HepG2 (cell line): ENCODE measurements at regions not wholly inside any gene's neighbourhood (a gene's known extent, or its start where the extent isn't known, plus 50 kb on each side); places are given as distances from the start of the nearest gene placed in this dataset.

Experiments
- ATAC-seq: fragments of 200-7000 bp; cut with Tn5 transposase; 3 replicates; pipeline ENCODE4 v1.9.1; 2020; ENCODE audit warnings: mild to moderate bottlenecking, moderate library complexity
- BruUV-seq: library from RNA; stranded (reverse); fragments of 400-500 nt; replicated peaks from 2 replicates; lab custom pipeline; 2021; lab: Mats Ljungman, UMichigan
- CTCF ChIA-PET: fragments of 300-600 bp; formaldehyde crosslinking; extraction: SDS; loops from one replicate; lab custom pipeline; 2021; ENCODE audit warnings: low total read pairs, inconsistent platforms, low intra/inter-chr PET ratio; lab: Yijun Ruan, JAX
- POLR2A ChIA-PET: fragments of 350-600 bp; sonication (Branson Sonifier 250); formaldehyde crosslinking; loops from one replicate; lab custom pipeline; 2020; ENCODE audit warnings: antibody characterized with exemption, inconsistent platforms; lab: Yijun Ruan, JAX
- DNase-seq: peaks from one replicate; pipeline ENCODE4 v3.0.0-alpha.2; 2015; ENCODE audit warnings: low spot score
- FAIRE-seq: peaks from 3 replicates; lab custom pipeline; 2011; peaks lifted over from hg19 to GRCh38; lab: Jason Lieb, UNC
- H2AFZ ChIP-seq: one replicate; pipeline ENCODE4 v1.6.1; 2011; ENCODE audit warnings: low read length, inconsistent platforms
- H3K27ac ChIP-seq: fragments of 300-600 bp; 3 replicates; pipeline ENCODE4 v1.8.0; 2011; ENCODE audit warnings: mixed run types, mild to moderate bottlenecking, mixed read lengths, low read length, inconsistent platforms; ENCODE audit not compliant: insufficient read depth; ENCODE audit errors: extremely low read length
- H3K27me3 ChIP-seq, 2 experiments: fragments of 200-600 bp in 1 of 2; 2 replicates in 1 of 2; 3 replicates in 1 of 2; pipeline versions ENCODE4 v1.6.0 to v1.8.0; 2011; ENCODE audit warnings: low read length in 2 of 2, mild to moderate bottlenecking in 2 of 2, moderate library complexity in 2 of 2, inconsistent platforms in 1 of 2; ENCODE audit not compliant: insufficient read depth in 2 of 2, control insufficient read depth in 1 of 2
- H3K36me3 ChIP-seq, 2 experiments: fragments of 200-600 bp in 1 of 2; replicated peaks in 1 of 2; 2 replicates in 1 of 2; 3 replicates in 1 of 2; pipeline versions ENCODE4 v1.5.1 to v1.8.0; 2011; ENCODE audit warnings: low read length in 2 of 2, inconsistent platforms in 1 of 2; ENCODE audit not compliant: insufficient read depth in 2 of 2, control insufficient read depth in 1 of 2
- H3K4me1 ChIP-seq: 2 replicates; pipeline ENCODE4 v1.5.1; 2012; ENCODE audit warnings: low read length, inconsistent platforms; ENCODE audit not compliant: insufficient read depth
- H3K4me2 ChIP-seq: 2 replicates; pipeline ENCODE4 v1.6.0; 2011; ENCODE audit warnings: low read depth, low read length, inconsistent platforms
- H3K4me3 ChIP-seq, 3 experiments: fragments of 200-600 bp in 1 of 3; sonication (generic), shearing (Covaris generic) in 1 of 3; replicated peaks in 1 of 3; 2 replicates each; pipeline ENCODE4 v1.5.1; 2011 to 2016; ENCODE audit warnings: low read length in 3 of 3, inconsistent platforms in 2 of 3, low read depth in 2 of 3, mild to moderate bottlenecking in 2 of 3, control low read depth in 1 of 3, mixed read lengths in 1 of 3; ENCODE audit not compliant: insufficient read depth in 1 of 3
- H3K79me2 ChIP-seq: one replicate; pipeline ENCODE4 v1.6.1; 2011; ENCODE audit warnings: low read length, inconsistent platforms; ENCODE audit not compliant: insufficient read depth
- H3K9ac ChIP-seq: 2 replicates; pipeline ENCODE4 v1.6.0; 2011; ENCODE audit warnings: mild to moderate bottlenecking, low read depth, low read length, inconsistent platforms; ENCODE audit not compliant: insufficient read depth
- H3K9me3 ChIP-seq: 2 replicates; pipeline ENCODE4 v1.5.1; 2012; ENCODE audit warnings: mild to moderate bottlenecking, low read length
- H4K20me1 ChIP-seq: 2 replicates; pipeline ENCODE4 v1.6.0; 2011; ENCODE audit warnings: inconsistent platforms, mild to moderate bottlenecking, low read length, moderate library complexity; ENCODE audit not compliant: insufficient read depth
- ATAD3A ChIP-seq: sonication (generic); formaldehyde crosslinking; IDR thresholded peaks from 2 replicates; pipeline ENCODE4 v1.4.0; 2020; ENCODE audit warnings: missing genetic modification reagents
- CHD2 ChIP-seq: IDR thresholded peaks from 2 replicates; pipeline ENCODE4 v1.6.1; 2011; ENCODE audit warnings: low read depth, low read length, improper control_type of control experiment
- GATA4 ChIP-seq: sonication (generic); IDR thresholded peaks from 2 replicates; pipeline ENCODE4 v1.6.1; 2016; ENCODE audit warnings: antibody characterized with exemption, low read depth, borderline replicate concordance
- HOXA7 ChIP-seq: sonication (generic); formaldehyde crosslinking; IDR thresholded peaks from 2 replicates; pipeline ENCODE4 v1.8.1; 2022; ENCODE audit warnings: mild to moderate bottlenecking, missing genetic modification reagents, moderate library complexity
- MAFF ChIP-seq: IDR thresholded peaks from 2 replicates; pipeline ENCODE4 v1.6.1; 2011; ENCODE audit warnings: low read depth, low read length, improper control_type of control experiment
- PCBP2 ChIP-seq: fragments of 200-400 bp; formaldehyde crosslinking; optimal IDR thresholded peaks from 2 replicates; pipeline ENCODE3; 2018; ENCODE audit warnings: low read length, low read depth; ENCODE audit not compliant: poor library complexity, severe bottlenecking
- SRY ChIP-seq: sonication (generic); formaldehyde crosslinking; IDR thresholded peaks from 2 replicates; pipeline ENCODE4 v1.8.0; 2022; ENCODE audit warnings: mild to moderate bottlenecking, missing genetic modification reagents
- YEATS2 ChIP-seq: sonication (generic); formaldehyde crosslinking; IDR thresholded peaks from 2 replicates; pipeline ENCODE4 v1.4.0; 2020; ENCODE audit warnings: missing genetic modification reagents, borderline replicate concordance
- ZFP91 ChIP-seq: sonication (generic); formaldehyde crosslinking; IDR thresholded peaks from 2 replicates; pipeline ENCODE4 v1.9.0; 2022; ENCODE audit warnings: missing genetic modification reagents, mild to moderate bottlenecking, borderline replicate concordance
- ZHX1 ChIP-seq: sonication (generic); formaldehyde crosslinking; IDR thresholded peaks from 2 replicates; pipeline ENCODE4 v1.8.1; 2022; ENCODE audit warnings: low read depth, mild to moderate bottlenecking, missing genetic modification reagents
- ZMAT3 ChIP-seq: sonication (generic); formaldehyde crosslinking; conservative IDR thresholded peaks from 2 replicates; pipeline ENCODE4 v1.7.0; 2021; ENCODE audit warnings: missing genetic modification reagents
- ZNF17 ChIP-seq: sonication (generic); formaldehyde crosslinking; IDR thresholded peaks from 2 replicates; pipeline ENCODE4 v1.5.0; 2020; ENCODE audit warnings: mild to moderate bottlenecking, missing genetic modification reagents
- ZNF263 ChIP-seq: sonication (generic); formaldehyde crosslinking; IDR thresholded peaks from 2 replicates; pipeline ENCODE4 v1.4.0; 2020; ENCODE audit warnings: missing genetic modification reagents
- ZNF337 ChIP-seq: sonication (generic); formaldehyde crosslinking; IDR thresholded peaks from 2 replicates; pipeline ENCODE4 v1.5.1; 2020; ENCODE audit warnings: missing genetic modification reagents, low read depth, mild to moderate bottlenecking, borderline replicate concordance
- ZNF574 ChIP-seq: sonication (generic); formaldehyde crosslinking; IDR thresholded peaks from 2 replicates; pipeline ENCODE4 v1.4.0; 2020; ENCODE audit warnings: missing genetic modification reagents
- ZNF850 ChIP-seq: sonication (generic); formaldehyde crosslinking; conservative IDR thresholded peaks from 2 replicates; pipeline ENCODE4 v1.9.0; 2021; ENCODE audit warnings: mild to moderate bottlenecking, missing genetic modification reagents
- WGBS: methylation state at CpG from one replicate; pipeline ENCODE4 v1.1.6; 2017; ENCODE audit warnings: low lambda C conversion rate; 5-methylcytosine and 5-hydroxymethylcytosine counted together
- in situ Hi-C: cut with HindIII; loops from 2 replicates; pipeline ENCODE4 v1.10.0; 2017; ENCODE audit warnings: low pct_unique_long_range_greater_than_20kb; ENCODE audit not compliant: extremely low pct_ligation_motif_present
- intact Hi-C: fragments of 100-400 bp; cut with micrococcal nuclease; formaldehyde crosslinking; loops from one replicate; pipeline ENCODE4 v1.10.0; 2022; ENCODE audit not compliant: unreplicated experiment

GRCh38 chr13:61084988-61085387, 330.7 kb downstream of the PCDH20 start (continued):
- TF ChIP-seq ZHX1 (CRISPR knock-in tag) (no peak), MAFF (no peak)

- H3K9ac ChIP-seq, result no peak overlapping the region
- no peaks in the 10 kb centered on the region for H3K79me2 ChIP-seq
- FAIRE-seq (no peak), ATAC-seq (no peak), DNase-seq (no peak)
- POLR2A ChIA-PET, result no interaction called here
- H3K4me3 ChIP-seq, result no peak overlapping the region
- in situ Hi-C loops (no loop called here), intact Hi-C loops (no loop called here)
- no peak overlapping the region for H3K4me2 ChIP-seq
- H4K20me1 ChIP-seq, result no peaks in the 10 kb centered on the region
- no peaks in the 10 kb centered on the region for H3K4me1 ChIP-seq
- H3K27ac ChIP-seq, result no peak overlapping the region
- no peak overlapping the region for H2AFZ ChIP-seq
- H3K27me3 ChIP-seq, result no peaks in the 10 kb centered on the region
- no peaks in the 10 kb centered on the region for H3K36me3 ChIP-seq
- no peaks in the 10 kb centered on the region for H3K9me3 ChIP-seq
- WGBS, result 2% methylated on average over 4 of the region's 4 CpGs
- CTCF ChIA-PET, result no interaction called here
- no TSS peak for BruUV-seq
- TF ChIP-seq ZNF17 (CRISPR knock-in tag) (no peak), ZNF850 (no peak), ZNF574 (CRISPR knock-in tag) (no peak), HOXA7 (CRISPR knock-in tag) (no peak), ZNF263 (CRISPR knock-in tag) (no peak), ZMAT3 (no peak), YEATS2 (CRISPR knock-in tag) (no peak), PCBP2 (no peak), ZNF337 (CRISPR knock-in tag) (no peak), ZFP91 (CRISPR knock-in tag) (no peak), SRY (CRISPR knock-in tag) (no peak), ATAD3A (CRISPR knock-in tag) (no peak), CHD2 (no peak), GATA4 (no peak)
Measured at GRCh38 chr13:61078976-61079770, 336.5 kb downstream of the PCDH20 start.
